HUDEP-2 (cell line): ENCODE measurements at regions not wholly inside any gene's neighbourhood (a gene's known extent, or its start where the extent isn't known, plus 50 kb on each side); places are given as distances from the start of the nearest gene placed in this dataset.

ENCODE experiments used
- DNase-seq, 76 experiments: peaks; one replicate each; lab custom pipeline; 2025; ENCODE audit not compliant: unreplicated experiment in 76 of 76; lab: John Stamatoyannopoulos, UW

GRCh38 chr11:33617672-33618350, 82.8 kb downstream of the C11orf91 start:
- no peak for DNase-seq

DNA sequence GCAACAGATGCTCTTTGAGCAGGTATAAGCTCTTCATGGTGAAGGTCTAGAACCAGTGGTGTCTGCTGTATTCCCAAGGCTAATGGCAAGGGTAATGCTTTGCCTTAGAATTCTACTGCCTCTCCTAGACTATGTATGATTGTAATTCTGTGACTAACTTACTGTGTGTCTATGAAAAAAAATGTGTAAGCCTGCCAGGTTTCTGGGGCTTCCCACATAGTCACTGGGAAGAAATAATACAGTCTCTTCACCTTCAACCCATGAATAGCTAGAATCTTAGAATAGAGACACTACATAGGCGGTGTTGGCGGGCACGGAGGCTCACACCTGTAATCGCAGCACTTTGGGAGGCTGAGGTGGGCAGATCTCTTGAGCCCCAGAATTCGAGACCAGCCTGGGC, 84.1 kb downstream of the C11orf91 start:
- no peak for DNase-seq

GRCh38 chr11:33615751-33616150, 84.9 kb downstream of the C11orf91 start:
- DNase-seq: no peak

DNA sequence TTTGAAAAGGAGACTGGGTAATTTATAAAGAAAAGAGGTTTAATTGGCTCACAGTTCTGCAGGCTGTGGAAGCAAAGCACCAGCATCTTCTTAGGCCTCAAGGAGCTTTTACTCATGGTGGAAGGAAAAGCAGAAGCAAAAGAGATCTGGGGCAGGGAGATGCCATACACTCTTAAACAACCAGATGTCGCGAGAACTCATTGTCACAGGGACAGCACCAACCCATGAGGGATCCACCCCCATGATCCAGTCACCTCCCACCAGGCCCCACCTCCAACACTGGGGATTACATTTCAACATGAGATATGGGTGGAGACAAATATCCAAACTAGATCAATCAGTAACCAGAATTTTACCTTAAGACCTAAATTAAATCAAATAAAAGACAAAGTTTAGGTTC, 87.2 kb downstream of the C11orf91 start:
- DNase-seq: no peak

- no peak for DNase-seq
These were observed 89.7 kb downstream of the C11orf91 start for GRCh38 chr11:33610903-33611302.

DNA sequence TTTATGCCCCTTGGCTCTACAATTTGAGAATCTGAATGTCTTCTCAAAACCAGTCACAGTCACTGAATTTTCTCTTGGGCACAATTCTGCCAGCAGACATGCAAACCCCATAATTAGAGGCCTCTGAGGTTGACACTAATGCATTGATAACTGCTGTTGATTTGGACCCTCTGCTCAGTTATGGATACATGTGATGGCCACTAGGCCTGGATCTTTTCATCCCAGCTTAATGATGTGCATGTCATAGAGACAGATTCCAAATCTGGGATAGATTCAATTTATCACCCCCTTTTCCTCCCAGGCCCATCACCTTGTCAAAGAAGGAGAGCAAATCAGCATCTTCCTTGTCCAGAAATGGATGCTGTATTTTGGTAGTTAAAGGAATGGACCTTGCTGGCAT, 92.2 kb downstream of the C11orf91 start:
- no peak for DNase-seq

DNA sequence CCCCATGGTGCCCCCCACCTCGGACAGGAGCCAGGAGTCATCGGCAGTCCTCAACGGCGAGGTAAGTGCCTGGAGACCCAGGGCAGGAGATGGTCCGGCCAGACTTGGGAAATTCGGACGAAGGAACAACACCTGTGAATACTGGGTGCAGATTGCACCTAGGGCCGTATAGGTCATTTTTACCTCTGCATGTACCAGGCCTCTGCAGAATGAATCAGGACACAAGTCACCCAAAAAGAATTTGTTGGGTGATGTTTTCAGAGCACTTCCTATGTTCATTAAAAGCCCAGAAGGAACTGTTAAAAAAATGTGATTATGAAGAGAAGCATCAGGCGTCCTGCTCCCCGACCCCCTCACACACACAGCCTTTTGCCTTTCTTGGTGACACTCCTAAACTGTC, 93.9 kb downstream of the C11orf91 start:
- DNase-seq: no peak

GRCh38 chr11:33605703-33606102, 94.9 kb downstream of the C11orf91 start:
- no peak for DNase-seq

DNA sequence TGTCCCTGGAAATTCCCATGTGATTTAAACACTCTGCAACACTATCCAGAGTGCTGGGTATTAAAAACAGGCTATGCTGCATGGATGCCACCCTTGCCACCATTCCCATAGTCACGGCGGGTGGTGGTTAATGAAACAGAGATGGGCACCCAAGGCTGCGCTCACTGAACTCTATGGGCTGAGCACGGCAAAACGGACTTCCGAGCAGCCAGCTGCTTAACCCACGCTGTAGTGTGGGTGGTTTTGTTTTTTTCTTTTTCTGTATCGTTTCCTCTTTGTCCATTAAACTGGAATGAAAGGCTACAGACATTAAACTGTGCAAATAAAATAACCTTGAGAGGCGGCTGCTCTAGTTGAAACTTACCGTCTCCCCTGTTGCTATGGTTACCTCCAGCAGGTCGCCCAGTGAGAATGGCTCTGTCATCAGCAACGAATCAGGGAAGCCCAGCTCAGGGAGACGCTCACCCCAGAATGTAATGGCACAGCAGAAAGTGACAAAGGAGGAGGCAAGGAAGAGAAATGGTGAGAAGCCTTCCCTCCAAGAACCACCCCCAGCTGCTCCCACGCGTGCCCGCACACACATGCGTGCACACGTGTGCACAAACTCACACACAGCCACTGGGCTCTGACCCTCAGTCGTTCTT, 102.1 kb downstream of the C11orf91 start:
- DNase-seq: no peak

- DNase-seq: no peak
These were observed 106.4 kb downstream of the C11orf91 start for GRCh38 chr11:33594188-33594587.

- no peak for DNase-seq
These were observed 110.2 kb downstream of the C11orf91 start for GRCh38 chr11:33590441-33590840.

- no peak for DNase-seq
These were observed 112.6 kb downstream of the C11orf91 start for GRCh38 chr11:33588056-33588455.

DNA sequence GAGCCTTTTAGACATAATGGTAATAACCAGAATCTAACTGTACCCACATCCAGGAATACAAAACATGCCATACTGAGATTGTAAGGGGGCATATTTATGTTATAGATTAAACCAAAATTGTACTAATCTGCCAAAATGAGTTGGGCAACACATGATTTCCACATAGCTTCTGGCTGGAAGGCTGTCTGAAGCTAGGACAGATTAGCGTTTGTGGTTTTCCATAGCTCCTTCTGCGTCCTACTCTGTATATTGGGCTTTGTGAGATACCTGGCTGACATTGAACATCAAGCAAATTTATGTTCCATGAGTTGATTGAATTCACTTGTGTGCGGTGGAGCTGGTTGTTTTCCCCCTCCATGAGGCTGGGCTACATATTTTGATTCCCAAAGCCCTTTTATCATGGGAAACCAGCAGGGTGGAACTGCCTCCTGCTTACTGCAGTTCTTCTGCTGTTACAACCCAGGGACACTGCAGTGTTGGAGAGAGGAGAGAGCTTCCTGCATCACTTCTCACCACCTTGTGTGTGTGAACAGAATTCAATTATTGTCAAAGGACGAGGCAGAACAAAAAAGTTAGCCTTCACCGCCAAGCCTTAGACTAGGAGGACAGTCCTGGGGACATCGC, 114.9 kb downstream of the C11orf91 start:
- no peak for DNase-seq

GRCh38 chr11:33582636-33583325, 117.8 kb downstream of the C11orf91 start:
- DNase-seq: no peak

- no peak for DNase-seq
These were observed 121.5 kb downstream of the C11orf91 start for GRCh38 chr11:33579101-33579500.

DNA sequence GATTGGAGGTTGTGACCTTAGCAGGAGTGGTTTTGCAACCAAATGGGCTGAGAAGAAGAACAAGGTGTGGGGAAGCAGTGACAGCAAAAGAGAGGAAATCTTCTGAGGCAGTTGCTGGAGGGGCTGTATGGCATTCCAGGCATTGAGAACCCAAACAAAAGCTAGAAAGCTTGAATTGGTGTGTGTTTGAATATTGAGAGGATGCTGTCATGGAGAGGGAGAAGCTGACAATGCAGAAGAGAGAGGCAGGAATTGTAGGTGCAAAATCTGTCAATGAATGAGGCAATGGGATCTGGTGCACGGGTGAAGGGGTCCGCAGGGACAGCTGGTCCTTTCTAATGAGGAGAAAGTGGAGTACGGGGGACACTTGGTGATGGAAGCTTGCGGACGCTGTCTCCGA, 123.4 kb downstream of the C11orf91 start:
- DNase-seq: no peak

DNA sequence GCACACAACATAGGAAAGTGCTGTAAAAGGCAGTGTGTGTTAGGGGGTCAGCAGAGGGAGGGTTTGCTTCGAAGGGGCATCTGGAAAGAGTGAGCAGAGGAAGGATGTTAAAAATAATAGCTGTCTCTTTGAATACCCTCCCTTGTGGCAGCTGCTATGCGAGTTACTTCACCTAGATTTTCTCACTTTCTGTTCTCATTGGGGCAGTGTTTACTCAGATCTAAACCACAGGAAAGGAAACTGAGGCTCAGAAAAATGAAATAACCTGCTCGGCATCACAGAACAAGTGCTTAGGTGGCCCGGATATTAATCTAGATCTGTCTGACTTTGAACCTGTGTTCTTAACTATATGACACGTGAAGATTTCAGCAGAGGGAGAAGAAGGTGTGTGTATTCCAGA, 125.3 kb downstream of the C11orf91 start:
- no peak for DNase-seq

GRCh38 chr11:33574331-33574730, 126.3 kb downstream of the C11orf91 start:
- DNase-seq: no peak

DNA sequence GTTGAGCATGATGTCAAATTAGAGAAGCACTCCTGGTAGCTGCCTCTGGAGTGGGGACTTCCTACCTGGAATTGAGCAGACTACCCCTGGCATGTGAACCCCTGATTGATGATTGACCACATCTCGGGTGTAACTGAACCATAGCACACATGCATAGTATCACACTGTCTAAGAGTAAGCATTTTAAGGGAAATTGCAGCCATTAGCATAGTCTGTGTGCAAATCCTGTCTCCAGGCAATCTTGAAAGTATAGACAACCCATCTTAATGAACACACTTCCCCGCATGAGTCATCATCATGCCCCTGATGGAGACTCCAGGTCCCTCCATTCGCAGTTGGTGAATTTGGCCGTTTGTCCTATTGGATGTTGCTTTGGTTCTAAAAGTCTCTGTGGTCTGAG, 131.3 kb downstream of the C11orf91 start:
- DNase-seq: no peak

DNA sequence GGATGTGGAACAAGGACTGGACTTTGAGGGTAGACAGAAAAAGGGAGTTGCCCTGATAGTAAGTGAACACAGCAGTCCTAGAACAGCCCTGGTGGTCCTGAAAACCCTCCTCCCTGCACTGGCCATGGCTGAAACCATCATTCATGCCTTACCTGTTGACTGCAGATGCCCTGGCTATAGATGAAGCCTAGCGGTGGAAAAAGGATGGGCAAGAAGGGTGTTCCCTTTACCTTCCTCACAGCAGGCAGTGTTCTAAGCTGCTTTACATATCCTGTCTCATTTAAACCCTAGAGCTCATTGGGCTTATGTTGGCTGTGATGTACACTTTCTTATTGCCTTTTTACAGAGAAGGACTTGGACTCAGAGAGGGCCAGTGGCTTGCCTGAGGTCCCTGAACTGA, 133.6 kb downstream of the C11orf91 start:
- DNase-seq: no peak

DNA sequence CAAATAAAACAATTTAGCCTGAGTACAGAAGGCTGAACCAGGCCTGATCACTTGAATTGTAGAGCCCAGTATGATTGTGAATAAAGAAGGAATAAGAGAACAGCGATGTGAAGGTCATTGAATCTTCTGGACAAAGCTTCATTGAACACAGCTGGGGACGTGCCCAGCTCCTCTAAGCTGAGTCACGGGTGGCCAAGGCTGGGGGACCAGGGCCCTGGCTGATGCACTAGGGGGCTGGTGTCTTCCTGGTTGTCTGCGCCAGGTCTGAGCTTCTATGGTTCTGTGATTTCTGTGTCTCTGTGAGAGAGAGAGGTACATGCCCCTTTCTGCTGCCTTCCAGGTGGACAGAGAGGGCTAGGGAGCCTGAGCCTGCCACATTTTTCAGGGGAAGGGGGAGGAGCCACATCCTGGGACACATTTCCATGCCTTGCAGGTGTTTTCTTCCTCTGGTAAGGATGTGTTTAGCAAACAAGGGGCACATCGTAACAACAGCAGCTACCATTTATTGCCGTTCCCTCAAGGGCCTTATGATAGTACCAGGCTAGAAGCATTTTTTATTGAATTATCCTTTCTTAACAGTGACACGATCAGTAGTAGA, 135.7 kb downstream of the C11orf91 start:
- DNase-seq: no peak
